ENCODE measurements at regions not wholly inside any gene's neighbourhood (a gene's known extent, or its start where the extent isn't known, plus 50 kb on each side); places are given as distances from the start of the nearest gene placed in this dataset.

DNA sequence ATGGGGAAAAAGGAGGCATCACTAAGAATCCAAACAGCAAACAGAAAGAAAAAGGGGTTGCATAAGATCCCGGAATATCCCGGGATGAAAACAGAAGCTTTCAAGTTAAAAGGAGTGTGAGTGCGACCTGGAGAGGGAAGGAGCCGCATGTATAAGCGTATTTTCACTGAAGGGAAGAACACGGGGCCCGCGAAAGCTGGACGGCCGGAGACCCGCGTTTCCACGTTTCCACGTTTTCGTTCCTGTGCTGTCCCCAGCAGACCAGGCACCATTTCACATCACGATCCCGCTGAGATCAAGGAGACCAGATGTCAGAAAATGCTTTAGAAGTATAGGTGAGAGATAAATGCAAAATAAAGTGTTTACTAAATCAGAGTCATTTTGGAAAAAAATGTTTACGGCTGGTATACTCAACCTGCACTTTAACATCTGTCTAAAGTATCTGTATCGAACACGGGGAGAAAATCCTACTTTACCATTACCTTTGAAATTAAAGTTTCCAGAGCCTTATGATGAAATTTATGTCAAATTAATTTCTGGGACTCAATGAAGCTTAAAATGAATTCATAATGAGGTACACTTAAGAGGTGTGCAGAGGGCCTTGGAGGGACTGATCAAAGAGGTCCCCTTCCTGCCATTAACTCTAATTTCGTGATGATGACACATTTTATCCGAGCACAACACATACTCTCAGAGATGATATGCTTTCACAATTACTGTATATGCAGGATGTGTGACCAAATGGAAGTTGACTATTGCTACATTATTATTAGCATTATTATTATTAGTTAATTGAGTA, 71.0 kb upstream of the SALL3 start:
- no peak overlapping the region for H3K4me3 Mint-ChIP-seq
- POLR2A ChIA-PET, result interaction anchor here (0.5 kb wide), 1 partner anchor 22 kb away, joined by 3 read pairs; no protein-coding TSS in a partner anchor
- H3K9me3 Mint-ChIP-seq (ENCODE audit: low read depth), result no peaks in the 10 kb centered on the region
- ATAC-seq (no peak), DNase-seq (no peak)
- no peaks in the 10 kb centered on the region for H3K4me1 Mint-ChIP-seq
- intact Hi-C loops (cut with DNase I, micrococcal nuclease), result no loop called here
- H3K27ac Mint-ChIP-seq, result no peak overlapping the region
- CTCF ChIA-PET, result no interaction called here
- H3K36me3 Mint-ChIP-seq (ENCODE audit: low read depth), result no peaks in the 10 kb centered on the region
- peaks cover 2% of the 10 kb centered on the region for H3K27me3 Mint-ChIP-seq

- Mint-ChIP-seq H3K27me3 (peaks cover 4% of the 10 kb centered on the region), H3K4me1 (no peaks in the 10 kb centered on the region), H3K4me3 (no peak overlapping the region), H3K9me3 (ENCODE audit: low read depth) (no peaks in the 10 kb centered on the region), H3K27ac (no peak overlapping the region), H3K36me3 (ENCODE audit: low read depth) (no peaks in the 10 kb centered on the region)
- no peak for ATAC-seq
- ChIA-PET CTCF (interaction anchor here (0.5 to 0.9 kb wide), 3 partner anchors 56 to 227 kb away, joined by 3 to 4 read pairs (median 3); no protein-coding TSS in a partner anchor), POLR2A (no interaction called here)
- intact Hi-C loops (cut with DNase I, micrococcal nuclease), result loop anchor here in 1 of 2 experiments (10.0 kb wide), 1 partner anchor 57 kb away; no protein-coding TSS in a partner anchor
- DNase-seq, result no peak
Observed at GRCh38 chr18:78911751-78912283, 67.8 kb upstream of the SALL3 start.

DNA sequence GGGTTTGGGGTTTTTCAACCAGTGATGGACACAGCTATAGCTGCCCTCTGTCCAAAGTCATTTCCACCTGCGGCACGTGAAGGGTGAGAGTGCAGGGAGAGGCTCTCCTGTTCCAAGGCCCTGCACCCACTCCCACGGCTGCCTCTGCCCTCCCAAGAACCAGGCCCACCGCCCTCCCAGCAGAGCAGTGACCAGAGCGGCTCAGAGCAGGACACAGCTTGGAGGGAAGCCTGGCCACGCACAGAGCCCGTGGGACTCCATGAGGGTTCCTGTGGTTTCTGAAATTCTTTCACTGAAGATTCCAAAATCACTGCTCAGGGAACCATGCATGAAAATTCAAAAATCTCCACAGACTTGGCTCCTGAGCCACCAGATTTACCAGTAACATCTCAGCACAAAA, 67.3 kb upstream of the SALL3 start:
- H3K4me1 Mint-ChIP-seq, result no peaks in the 10 kb centered on the region
- no peak for ATAC-seq
- H3K27me3 Mint-ChIP-seq, result peaks cover 5% of the 10 kb centered on the region
- no peak overlapping the region for H3K27ac Mint-ChIP-seq
- ChIA-PET POLR2A (no interaction called here), CTCF (interaction anchor here (0.5 to 0.7 kb wide), 2 partner anchors 55 to 158 kb away, joined by 3 read pairs; no protein-coding TSS in a partner anchor)
- no peak for DNase-seq
- peaks cover 2% of the 10 kb centered on the region for H3K9me3 Mint-ChIP-seq (ENCODE audit: low read depth)
- no peaks in the 10 kb centered on the region for H3K36me3 Mint-ChIP-seq (ENCODE audit: low read depth)
- intact Hi-C loops (cut with DNase I, micrococcal nuclease), result loop anchor here in 1 of 2 experiments (10.0 kb wide), 1 partner anchor 58 kb away; no protein-coding TSS in a partner anchor
- H3K4me3 Mint-ChIP-seq, result no peak overlapping the region

DNA sequence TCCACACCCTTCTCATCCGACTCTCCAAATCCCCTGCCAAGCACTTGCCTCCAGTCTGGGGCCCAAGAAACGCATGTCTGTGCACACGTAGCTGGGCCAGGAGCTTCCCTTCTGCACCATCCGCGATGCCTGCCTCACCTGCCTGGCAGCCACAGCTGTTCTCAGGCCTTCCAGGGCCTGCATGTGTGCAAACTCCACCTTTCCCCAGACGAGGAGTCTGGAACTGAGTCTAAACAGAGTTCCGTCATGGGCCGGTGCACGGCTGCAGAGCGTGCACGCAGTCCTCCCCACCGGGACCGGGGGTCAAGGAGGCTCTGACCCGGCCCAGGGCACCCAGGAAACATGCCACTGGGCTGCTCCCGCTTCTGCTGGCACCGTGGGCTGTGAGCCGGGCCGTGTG, 66.8 kb upstream of the SALL3 start:
- DNase-seq, result no peak
- H3K27me3 Mint-ChIP-seq, result peaks cover 6% of the 10 kb centered on the region
- ATAC-seq, result no peak
- H3K9me3 Mint-ChIP-seq (ENCODE audit: low read depth), result peaks cover 4% of the 10 kb centered on the region
- CTCF ChIA-PET, result no interaction called here
- no peak overlapping the region for H3K27ac Mint-ChIP-seq
- H3K4me3 Mint-ChIP-seq, result no peak overlapping the region
- POLR2A ChIA-PET, result no interaction called here
- intact Hi-C loops (cut with DNase I, micrococcal nuclease), result loop anchor here in 1 of 2 experiments (10.0 kb wide), 1 partner anchor 58 kb away; no protein-coding TSS in a partner anchor
- H3K36me3 Mint-ChIP-seq (ENCODE audit: low read depth), result no peaks in the 10 kb centered on the region
- no peaks in the 10 kb centered on the region for H3K4me1 Mint-ChIP-seq

GRCh38 chr18:78913395-78913794, 66.2 kb upstream of the SALL3 start:
- Mint-ChIP-seq H3K4me1 (no peaks in the 10 kb centered on the region), H3K27ac (no peak overlapping the region), H3K36me3 (ENCODE audit: low read depth) (no peaks in the 10 kb centered on the region), H3K4me3 (no peak overlapping the region), H3K27me3 (peaks cover 8% of the 10 kb centered on the region), H3K9me3 (ENCODE audit: low read depth) (peaks cover 4% of the 10 kb centered on the region)
- DNase-seq (no peak), ATAC-seq (no peak)
- CTCF ChIA-PET, result interaction anchor here (0.6 kb wide), 1 partner anchor 9 kb away, joined by 3 read pairs; no protein-coding TSS in a partner anchor
- POLR2A ChIA-PET, result no interaction called here
- intact Hi-C loops (cut with DNase I, micrococcal nuclease), result loop anchor here in 1 of 2 experiments (10.0 kb wide), 1 partner anchor 59 kb away; no protein-coding TSS in a partner anchor

- H3K36me3 Mint-ChIP-seq (ENCODE audit: low read depth), result no peaks in the 10 kb centered on the region
- ATAC-seq (no peak), DNase-seq (no peak)
- POLR2A ChIA-PET, result no interaction called here
- H3K27ac Mint-ChIP-seq, result no peak overlapping the region
- no peaks in the 10 kb centered on the region for H3K4me1 Mint-ChIP-seq
- peaks cover 8% of the 10 kb centered on the region for H3K27me3 Mint-ChIP-seq
- H3K4me3 Mint-ChIP-seq, result no peak overlapping the region
- CTCF ChIA-PET, result interaction anchor here (0.6 kb wide), 1 partner anchor 9 kb away, joined by 3 read pairs; no protein-coding TSS in a partner anchor
- peaks cover 4% of the 10 kb centered on the region for H3K9me3 Mint-ChIP-seq (ENCODE audit: low read depth)
- intact Hi-C loops (cut with DNase I, micrococcal nuclease), result loop anchor here in 1 of 2 experiments (10.0 kb wide), 1 partner anchor 59 kb away; no protein-coding TSS in a partner anchor
Observed at GRCh38 chr18:78913830-78914231, 65.8 kb upstream of the SALL3 start.

DNA sequence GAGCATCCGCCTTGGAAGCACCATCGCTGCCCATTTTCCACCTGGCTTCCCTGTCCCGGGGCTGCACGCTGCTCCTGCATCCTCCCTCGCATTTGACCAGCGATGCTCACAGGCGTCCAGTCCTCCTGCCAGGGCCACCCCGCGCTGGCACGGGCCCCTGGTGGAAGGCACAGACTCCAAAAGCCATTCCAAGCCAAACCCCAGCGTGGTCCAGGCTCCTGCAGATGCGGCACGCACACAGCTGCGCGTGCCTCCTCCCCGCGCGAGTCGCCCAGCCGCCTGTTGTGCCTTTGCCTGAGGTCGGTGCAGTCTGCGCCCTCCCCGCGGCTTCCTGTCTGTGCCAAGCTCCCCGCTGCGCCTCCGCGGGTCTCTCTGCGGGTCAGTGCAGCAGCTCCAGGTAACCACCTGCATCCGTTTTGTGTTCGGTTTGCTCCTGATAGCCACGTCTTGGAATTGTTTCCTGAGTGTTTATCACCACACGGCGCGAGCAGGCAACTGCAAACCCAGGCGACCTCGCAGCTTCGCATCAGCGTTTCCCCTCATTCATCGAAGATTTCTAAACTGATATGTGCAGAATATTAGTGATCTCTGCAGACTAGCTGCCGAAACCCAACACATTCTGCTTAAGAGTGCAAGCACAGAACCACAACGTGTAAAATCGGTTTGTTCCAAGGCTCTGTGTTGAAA, 65.2 kb upstream of the SALL3 start:
- Mint-ChIP-seq H3K36me3 (ENCODE audit: low read depth) (no peaks in the 10 kb centered on the region), H3K9me3 (ENCODE audit: low read depth) (peaks cover 4% of the 10 kb centered on the region), H3K27me3 (peaks cover 8% of the 10 kb centered on the region), H3K4me1 (no peaks in the 10 kb centered on the region), H3K4me3 (no peak overlapping the region), H3K27ac (no peak overlapping the region)
- no peak for ATAC-seq
- POLR2A ChIA-PET, result no interaction called here
- intact Hi-C loops (cut with DNase I, micrococcal nuclease), result loop anchor here in 1 of 2 experiments (10.0 kb wide), 1 partner anchor 60 kb away; no protein-coding TSS in a partner anchor
- DNase-seq, result no peak
- CTCF ChIA-PET, result no interaction called here

DNA sequence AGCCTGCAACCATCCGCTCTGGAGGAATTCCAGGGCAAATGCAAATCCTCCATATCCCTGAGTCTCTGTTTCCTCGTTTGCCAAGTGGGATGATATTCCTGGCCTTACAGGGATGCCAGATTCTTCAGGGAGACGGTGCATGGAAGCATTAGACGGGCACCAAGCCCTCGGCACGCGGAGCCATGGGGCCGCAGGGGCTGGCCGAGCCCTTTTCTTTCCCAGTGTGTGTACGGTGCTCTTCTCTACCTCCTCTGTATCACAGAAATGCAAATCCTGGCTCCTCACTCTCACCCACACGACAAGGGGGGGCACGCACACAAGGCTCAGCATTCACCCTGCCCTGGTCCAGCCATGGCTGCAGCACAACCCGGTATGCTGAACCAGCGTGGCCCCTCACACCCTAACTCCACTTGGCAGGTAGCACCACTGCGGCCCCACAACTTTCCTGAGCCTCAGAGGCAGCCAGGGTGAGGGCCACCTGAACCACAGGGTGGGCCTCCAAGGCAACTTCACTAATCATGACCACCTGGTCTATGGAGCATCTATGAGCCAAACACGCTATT, 64.1 kb upstream of the SALL3 start:
- intact Hi-C loops (cut with DNase I, micrococcal nuclease), result loop anchor here in 1 of 2 experiments (10.0 kb wide), 1 partner anchor 61 kb away; no protein-coding TSS in a partner anchor
- ChIA-PET POLR2A (no interaction called here), CTCF (no interaction called here)
- ATAC-seq (no peak), DNase-seq (no peak)
- H3K4me3 Mint-ChIP-seq, result no peak overlapping the region
- peaks cover 4% of the 10 kb centered on the region for H3K9me3 Mint-ChIP-seq (ENCODE audit: low read depth)
- no peaks in the 10 kb centered on the region for H3K36me3 Mint-ChIP-seq (ENCODE audit: low read depth)
- H3K27me3 Mint-ChIP-seq, result peaks cover 8% of the 10 kb centered on the region
- no peak overlapping the region for H3K27ac Mint-ChIP-seq
- no peaks in the 10 kb centered on the region for H3K4me1 Mint-ChIP-seq

- no peaks in the 10 kb centered on the region for H3K36me3 Mint-ChIP-seq (ENCODE audit: low read depth)
- H3K9me3 Mint-ChIP-seq (ENCODE audit: low read depth), result peaks cover 4% of the 10 kb centered on the region
- H3K4me3 Mint-ChIP-seq, result no peak overlapping the region
- no peaks in the 10 kb centered on the region for H3K4me1 Mint-ChIP-seq
- intact Hi-C loops (cut with DNase I, micrococcal nuclease), result loop anchor here in 1 of 2 experiments (10.0 kb wide), 1 partner anchor 64 kb away; no protein-coding TSS in a partner anchor
- peaks cover 8% of the 10 kb centered on the region for H3K27me3 Mint-ChIP-seq
- CTCF ChIA-PET, result no interaction called here
- ATAC-seq (no peak), DNase-seq (no peak)
- POLR2A ChIA-PET, result no interaction called here
- no peak overlapping the region for H3K27ac Mint-ChIP-seq
Observed at GRCh38 chr18:78918707-78919106, 60.9 kb upstream of the SALL3 start.

DNA sequence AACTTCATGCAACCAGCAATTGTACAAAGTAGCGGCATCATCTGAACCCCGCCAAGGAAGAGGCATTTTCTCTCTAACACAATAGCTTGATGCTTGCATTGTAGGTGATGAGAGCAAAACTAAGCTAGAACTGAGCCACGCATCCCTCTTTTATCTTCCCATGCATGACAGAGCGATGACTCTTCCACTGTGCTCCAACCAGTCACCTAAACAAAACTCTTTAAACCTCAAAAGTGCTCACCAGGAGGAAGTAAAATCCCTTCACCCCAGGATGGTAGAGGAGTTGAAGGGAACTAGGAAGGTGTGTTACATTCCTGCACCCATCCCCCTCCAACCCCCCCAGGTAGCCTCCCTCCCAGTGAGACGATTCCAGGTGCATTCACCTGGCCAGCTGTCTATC, 59.7 kb upstream of the SALL3 start:
- Mint-ChIP-seq H3K36me3 (ENCODE audit: low read depth) (no peaks in the 10 kb centered on the region), H3K27me3 (peaks cover 8% of the 10 kb centered on the region), H3K9me3 (ENCODE audit: low read depth) (peaks cover 4% of the 10 kb centered on the region), H3K4me1 (no peaks in the 10 kb centered on the region), H3K4me3 (no peak overlapping the region), H3K27ac (no peak overlapping the region)
- DNase-seq (no peak), ATAC-seq (no peak)
- CTCF ChIA-PET, result no interaction called here
- POLR2A ChIA-PET, result no interaction called here
- intact Hi-C loops (cut with DNase I, micrococcal nuclease), result loop anchor here in 1 of 2 experiments (10.0 kb wide), 1 partner anchor 65 kb away; no protein-coding TSS in a partner anchor

DNA sequence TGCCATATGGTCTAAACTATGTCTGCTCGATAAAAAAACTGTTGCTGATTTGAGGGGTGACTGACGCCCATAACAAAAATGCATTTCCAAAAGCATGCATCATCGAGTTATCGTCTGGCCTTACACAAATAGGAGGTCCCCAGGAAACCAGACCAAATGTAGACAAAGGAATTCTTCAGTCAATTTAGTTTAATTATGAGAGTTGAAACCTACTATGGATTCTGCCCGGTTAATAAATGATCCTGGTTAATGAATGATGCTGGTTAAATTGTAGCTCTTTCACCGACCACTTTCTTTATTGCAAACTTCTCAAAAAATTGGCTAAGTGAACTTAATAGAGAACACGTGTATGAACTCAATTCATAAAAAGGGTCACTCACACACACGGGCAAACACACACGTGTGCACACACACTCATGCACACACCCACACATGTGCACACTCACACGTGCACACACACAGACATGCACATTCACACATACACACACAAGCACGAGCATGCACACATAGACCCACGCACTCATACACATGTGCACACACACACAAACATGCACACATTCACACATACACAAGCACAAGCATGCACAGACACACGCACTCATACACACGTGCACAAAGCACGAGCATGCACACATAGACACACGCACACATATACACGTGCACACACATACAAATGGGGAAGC, 59.0 kb upstream of the SALL3 start:
- Mint-ChIP-seq H3K4me3 (no peak overlapping the region), H3K9me3 (ENCODE audit: low read depth) (peaks cover 4% of the 10 kb centered on the region), H3K27me3 (peaks cover 8% of the 10 kb centered on the region), H3K27ac (no peak overlapping the region), H3K36me3 (ENCODE audit: low read depth) (no peaks in the 10 kb centered on the region), H3K4me1 (no peaks in the 10 kb centered on the region)
- ATAC-seq (no peak), DNase-seq (no peak)
- ChIA-PET CTCF (no interaction called here), POLR2A (no interaction called here)
- intact Hi-C loops (cut with DNase I, micrococcal nuclease), result no loop called here
